GM19324 (cell line): ENCODE measurements at regions not wholly inside any gene's neighbourhood (a gene's known extent, or its start where the extent isn't known, plus 50 kb on each side); places are given as distances from the start of the nearest gene placed in this dataset.
"Not testable (repeated sequence)": the region's sequence is repeated elsewhere in the genome, so short reads cannot be mapped to it uniquely, and the experiment has no call there.

ENCODE experiments used
- ATAC-seq: cut with Tn5 transposase; IDR thresholded peaks from one replicate; pipeline ENCODE4 v1.9.1; 2021; ENCODE audit warnings: mild to moderate bottlenecking, moderate library complexity; ENCODE audit not compliant: unreplicated experiment, low FRiP score

- not testable (repeated sequence) for ATAC-seq
Observed at GRCh38 chr4:9505341-9505740, 61.1 kb downstream of the DEFB131A start.

- not testable (repeated sequence) for ATAC-seq
Observed at GRCh38 chr4:9506672-9507071, 62.5 kb downstream of the DEFB131A start.

- not testable (repeated sequence) for ATAC-seq
Observed at GRCh38 chr4:9512941-9513340, 68.7 kb downstream of the DEFB131A start.

- not testable (repeated sequence) for ATAC-seq
Observed at GRCh38 chr4:9519631-9520030, 75.4 kb downstream of the DEFB131A start.

DNA sequence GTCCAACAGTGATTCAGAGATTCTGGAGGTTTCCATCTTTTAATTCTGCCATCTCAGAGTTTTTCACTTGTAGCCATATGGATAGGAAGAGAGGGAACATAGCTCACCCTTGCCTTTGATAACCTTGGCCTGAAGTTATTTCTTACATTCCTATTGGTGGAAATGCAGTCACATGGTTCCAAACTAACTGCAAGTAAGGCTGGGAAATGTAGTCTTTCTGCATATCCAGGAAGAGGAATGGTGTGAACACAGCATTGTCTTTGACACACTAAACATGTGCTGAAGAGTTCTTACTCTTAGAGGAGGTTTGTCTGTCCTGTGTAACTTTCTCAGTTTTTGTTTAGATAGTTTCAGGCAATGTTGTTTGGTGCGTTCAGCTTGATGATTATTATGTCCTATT, 78.7 kb downstream of the DEFB131A start:
- not testable (repeated sequence) for ATAC-seq

GRCh38 chr4:9524406-9524805, 80.2 kb downstream of the DEFB131A start:
- not testable (repeated sequence) for ATAC-seq

GRCh38 chr4:9532134-9532862, 88.1 kb downstream of the DEFB131A start:
- ATAC-seq, result not testable (repeated sequence)

DNA sequence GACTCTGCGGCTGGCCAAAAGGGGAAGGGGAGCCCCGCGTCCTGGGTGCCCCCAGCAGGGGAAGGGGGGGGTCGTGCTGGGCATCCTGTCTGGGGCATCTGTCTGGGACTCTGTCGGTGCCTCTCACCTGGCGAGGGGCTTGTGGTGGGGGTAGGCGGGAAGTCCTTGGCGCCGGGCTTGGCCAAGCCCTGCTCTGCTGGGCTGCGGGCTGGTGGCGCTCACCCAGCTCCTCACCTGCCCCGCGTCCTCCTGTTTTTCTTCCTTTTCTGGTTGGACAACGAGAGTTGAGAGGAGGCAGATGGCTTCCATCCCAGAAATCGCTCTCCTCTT, 88.6 kb downstream of the DEFB131A start:
- ATAC-seq, result not testable (repeated sequence)

DNA sequence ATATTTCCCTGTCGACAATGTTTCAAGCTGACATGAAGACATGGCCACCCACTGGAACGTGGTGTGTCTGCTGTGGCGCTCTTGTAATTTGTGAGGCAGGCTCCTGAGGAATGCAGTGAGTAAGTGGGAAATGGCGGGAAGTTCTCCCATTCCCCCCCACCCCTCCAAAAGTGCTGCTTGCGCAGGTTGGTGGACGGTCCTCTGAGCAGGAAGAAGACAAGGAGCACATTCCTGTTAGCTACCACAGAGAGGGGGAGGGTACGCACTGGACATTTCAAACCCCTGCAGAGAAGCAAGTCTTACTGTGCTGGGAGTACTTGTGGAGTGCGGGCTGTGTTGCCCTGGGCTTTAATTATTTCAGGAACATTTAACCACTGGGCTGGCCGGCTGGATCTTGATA, 92.9 kb downstream of the DEFB131A start:
- ATAC-seq, result not testable (repeated sequence)

DNA sequence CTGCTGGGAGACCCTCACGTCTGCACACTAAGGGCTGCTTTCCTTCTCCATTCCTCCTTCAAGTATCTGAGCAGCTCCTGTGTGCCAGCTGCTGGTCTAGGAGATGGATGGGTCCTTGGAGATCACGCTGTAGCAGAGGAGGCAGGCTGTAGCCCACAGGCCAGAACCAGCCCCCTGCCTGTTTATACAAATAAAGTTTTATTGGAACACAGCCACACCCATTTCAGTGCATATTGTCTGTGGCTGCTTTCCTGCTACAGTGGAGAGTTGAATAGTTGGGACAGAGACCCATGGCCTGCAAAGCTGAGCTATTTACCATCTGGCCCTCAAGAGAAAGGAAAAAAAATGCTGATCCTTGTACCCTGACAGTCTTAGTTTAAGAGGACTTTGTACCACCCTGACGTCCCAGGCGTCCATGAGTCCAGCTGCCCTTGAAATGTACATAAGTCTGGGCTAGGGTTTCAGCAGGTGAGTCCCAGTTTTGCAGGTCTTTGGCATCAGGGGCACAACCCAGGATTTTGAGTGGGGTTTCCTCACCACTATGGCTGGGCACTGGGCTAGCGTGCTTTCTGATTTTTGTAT, 95.8 kb downstream of the DEFB131A start:
- ATAC-seq, result not testable (repeated sequence)

- not testable (repeated sequence) for ATAC-seq
Observed at GRCh38 chr4:9541388-9541915, 97.2 kb downstream of the DEFB131A start.

- not testable (repeated sequence) for ATAC-seq
Observed at GRCh38 chr4:9544851-9545250, 100.6 kb downstream of the DEFB131A start.

- ATAC-seq, result not testable (repeated sequence)
Observed at GRCh38 chr4:9547470-9547869, 103.3 kb downstream of the DEFB131A start.

GRCh38 chr4:9556076-9556475, 111.9 kb downstream of the DEFB131A start:
- ATAC-seq, result not testable (repeated sequence)

- ATAC-seq, result not testable (repeated sequence)
Observed at GRCh38 chr4:9577869-9578268, 133.7 kb downstream of the DEFB131A start.

DNA sequence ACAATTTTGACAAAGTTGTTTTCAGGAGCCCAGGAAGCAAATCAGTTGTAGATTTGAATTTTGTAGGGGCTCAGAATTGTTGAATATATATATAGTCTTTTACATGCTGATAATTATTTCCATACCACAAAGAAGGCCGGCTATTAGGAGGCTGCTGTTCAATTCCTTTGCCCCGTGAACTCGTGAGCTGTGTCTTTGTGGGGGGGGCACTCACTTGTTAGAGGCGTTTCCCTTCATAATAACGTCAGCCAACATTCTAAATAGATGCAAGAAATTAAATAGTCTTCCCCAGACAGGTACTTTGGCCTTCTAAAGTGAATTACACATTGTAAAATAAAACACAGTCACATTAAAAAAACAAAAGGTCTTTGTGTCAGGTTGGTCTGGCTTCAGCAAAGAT, 138.7 kb downstream of the DEFB131A start:
- ATAC-seq, result not testable (repeated sequence)

DNA sequence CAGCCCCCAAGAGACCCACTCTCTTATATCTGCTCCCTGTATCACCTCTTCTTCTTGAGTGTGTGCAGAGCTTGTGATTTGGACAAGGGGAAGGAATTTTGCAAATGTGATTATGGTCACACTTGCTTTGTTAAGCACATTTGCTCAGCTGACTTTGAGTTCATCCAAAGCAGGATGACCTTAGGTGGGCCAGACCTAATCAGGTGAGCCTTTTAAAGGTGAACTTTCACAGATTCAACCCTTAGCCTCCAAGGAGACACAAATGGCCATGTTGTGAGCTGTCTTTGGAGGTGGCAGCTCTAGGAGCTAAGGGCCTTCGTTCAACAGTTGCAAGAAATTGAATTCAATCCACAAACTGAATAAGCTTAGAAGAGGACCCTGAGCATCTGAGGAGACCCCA, 147.8 kb downstream of the DEFB131A start:
- ATAC-seq, result no peak

DNA sequence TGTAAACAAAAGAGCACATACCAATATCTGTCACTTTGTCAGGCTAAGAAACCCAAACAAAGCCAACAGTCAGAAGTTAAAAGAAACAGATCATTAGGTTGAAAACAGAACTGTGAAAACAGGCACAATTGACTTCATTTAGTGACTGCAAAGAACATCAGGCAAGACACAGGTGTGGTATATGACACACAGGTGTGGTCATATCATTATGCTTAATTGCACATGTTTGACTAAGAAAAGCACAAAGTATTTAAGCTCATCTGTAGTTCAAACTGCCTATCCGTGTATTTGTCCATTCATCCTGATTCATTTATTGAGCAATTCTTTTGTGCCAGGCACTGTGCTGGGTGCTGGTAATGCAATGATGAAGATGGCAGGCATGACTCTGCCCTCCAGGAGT, 150.7 kb downstream of the DEFB131A start:
- no peak for ATAC-seq

GRCh38 chr4:9595531-9595930, 151.3 kb downstream of the DEFB131A start:
- ATAC-seq, result not testable (repeated sequence)

- no peak for ATAC-seq
Observed at GRCh38 chr4:9599266-9599665, 155.1 kb downstream of the DEFB131A start.

- no peak for ATAC-seq
Observed at GRCh38 chr4:9600246-9600645, 156.0 kb downstream of the DEFB131A start.

DNA sequence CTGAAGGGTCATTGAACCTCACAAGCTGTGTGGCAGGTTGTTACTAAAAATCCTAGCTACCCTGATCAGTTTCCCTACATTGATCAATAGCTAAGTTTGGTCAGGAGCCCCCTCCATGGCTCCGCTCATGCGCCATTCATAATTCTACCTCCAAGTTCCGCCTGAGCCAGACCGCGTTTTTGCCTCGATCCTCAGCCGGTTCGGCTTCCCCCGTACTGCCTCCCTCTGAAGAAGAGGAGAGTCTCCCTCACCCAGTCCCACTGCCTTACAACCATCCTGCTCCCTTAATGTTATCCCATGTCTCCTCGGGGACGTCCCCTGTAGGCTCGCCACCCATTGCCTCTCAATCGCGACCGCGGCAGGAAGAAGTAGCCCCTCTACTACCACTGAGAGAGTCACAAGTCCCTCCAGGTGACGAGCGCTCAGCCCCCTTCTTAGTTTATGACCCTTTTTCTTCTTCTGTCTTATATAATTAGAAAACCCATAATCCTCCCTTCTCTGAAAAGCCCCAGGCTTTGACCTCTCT, 158.2 kb downstream of the DEFB131A start:
- no peak for ATAC-seq
